ENCODE measurements at regions not wholly inside any gene's neighbourhood (a gene's known extent, or its start where the extent isn't known, plus 50 kb on each side); places are given as distances from the start of the nearest gene placed in this dataset.
"Not testable (repeated sequence)": the region's sequence is repeated elsewhere in the genome, so short reads cannot be mapped to it uniquely, and the experiment has no call there.

DNA sequence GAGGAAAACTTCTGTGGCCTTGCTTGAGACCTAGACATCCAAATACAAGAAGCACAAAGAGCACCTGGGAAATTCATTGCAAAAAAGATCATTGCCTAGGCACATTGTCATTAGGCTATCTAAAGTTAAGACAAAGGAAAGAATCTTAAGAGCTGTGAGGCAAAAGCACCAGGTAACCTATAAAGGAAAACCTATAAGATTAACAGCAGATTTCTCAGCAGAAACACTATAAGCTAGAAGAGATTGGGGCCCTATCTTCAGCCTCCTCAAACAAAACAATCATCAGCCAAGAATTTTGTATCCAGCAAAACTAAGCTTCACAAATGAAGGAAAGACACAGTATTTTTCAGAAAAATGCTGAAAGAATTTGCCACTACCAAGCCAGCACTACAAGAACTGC lies 1003.3 kb downstream of the XPNPEP1 start:
- CTCF ChIA-PET: interaction anchor here (0.6 kb wide), 1 partner anchor 1701 kb away, joined by 6 read pairs; no protein-coding TSS in a partner anchor
- H2AK9ac ChIP-seq (replicated peaks; ENCODE audit: low read depth, low read length, poor library complexity); POLR2A ChIA-PET (ENCODE audit: unreplicated experiment): not testable (repeated sequence)

More for the DNA sequence above, 1003.3 kb downstream of the XPNPEP1 start:
- H3K4me2 ChIP-seq (ENCODE audit: low read depth, low read length); H2BK20ac ChIP-seq (ENCODE audit: low read depth, low read length); H3K36me3 ChIP-seq (ENCODE audit: control insufficient read depth, insufficient read depth, low read length); dilution Hi-C loops (cut with HindIII; ENCODE audit: low sequenced_read_pairs, unreplicated experiment); BruUV-seq (replicated peaks); H3K18ac ChIP-seq (ENCODE audit: low read depth, low read length); H3K9me3 ChIP-seq (ENCODE audit: control insufficient read depth, insufficient read depth, low read length); H3K23ac ChIP-seq (ENCODE audit: low read depth, low read length); H4K91ac ChIP-seq (ENCODE audit: insufficient read depth, low read depth, low read length); H2BK5ac ChIP-seq (ENCODE audit: low read depth, low read length, poor library complexity, severe bottlenecking); H2AFZ ChIP-seq (replicated peaks; ENCODE audit: low read length, poor library complexity); H3K14ac ChIP-seq (replicated peaks; ENCODE audit: low read depth, low read length); H3K56ac ChIP-seq (ENCODE audit: extremely low read depth, insufficient read depth, low read length); ATAC-seq (ENCODE audit: low read depth); H3K27ac ChIP-seq (ENCODE audit: insufficient read depth, low read length); H2AK5ac ChIP-seq (ENCODE audit: low read depth, low read length); H4K20me1 ChIP-seq (ENCODE audit: insufficient read depth, low read length); H3K4me3 ChIP-seq (ENCODE audit: insufficient read depth, low read depth, low read length); H3K4me1 ChIP-seq (ENCODE audit: control insufficient read depth, insufficient read depth, low read length); H3K9me1 ChIP-seq (ENCODE audit: insufficient read depth, low read length); in situ Hi-C loops (cut with MboI; ENCODE audit: low sequenced_read_pairs); H2BK15ac ChIP-seq (ENCODE audit: low read depth, low read length); H3K9ac ChIP-seq (ENCODE audit: low read depth, low read length); DNase-seq; H3K79me1 ChIP-seq (ENCODE audit: low read depth in 1 of 2, low read length in 2 of 2); H4K8ac ChIP-seq (ENCODE audit: low read depth in 2 of 2, low read length in 2 of 2); H3K4ac ChIP-seq (ENCODE audit: low read depth, low read length); H4K5ac ChIP-seq (ENCODE audit: low read depth, low read length); intact Hi-C loops (cut with micrococcal nuclease); H2BK120ac ChIP-seq (ENCODE audit: low read depth, low read length); H3K27me3 ChIP-seq (ENCODE audit: control insufficient read depth, insufficient read depth, low read length): not testable (repeated sequence)

Data from IMR-90 (cell line).